GM12878 (cell line): ENCODE measurements at regions not wholly inside any gene's neighbourhood (a gene's known extent, or its start where the extent isn't known, plus 50 kb on each side); places are given as distances from the start of the nearest gene placed in this dataset.

Experiments used
- ATAC-seq: fragments of 200-7000 bp; cut with Tn5 transposase; 3 replicates; pipeline ENCODE4 v1.9.1; 2020; ENCODE audit warnings: mild to moderate bottlenecking, moderate library complexity
- BruUV-seq: library from RNA; stranded (reverse); fragments of 400-500 nt; replicated peaks from 2 replicates; lab custom pipeline; 2021; lab: Mats Ljungman, UMichigan
- CTCF ChIA-PET: fragments of 300-600 bp; sonication (Branson Sonifier 250); formaldehyde crosslinking; extraction: SDS; loops from one replicate; lab custom pipeline; 2021; ENCODE audit warnings: inconsistent platforms; lab: Yijun Ruan, JAX
- POLR2A ChIA-PET: fragments of 350-600 bp; formaldehyde crosslinking; extraction: SDS; loops from one replicate; lab custom pipeline; 2021; ENCODE audit warnings: inconsistent platforms; lab: Charles Lee
- RAD21 ChIA-PET: fragments of 300-600 bp; sonication (Branson Sonifier 250); formaldehyde crosslinking; loops from one replicate; lab custom pipeline; 2023; ENCODE audit warnings: antibody characterized with exemption; ENCODE audit not compliant: unreplicated experiment; lab: Charles Lee
- SMC1A ChIA-PET: fragments of 300-600 bp; sonication (Branson Sonifier 250); formaldehyde crosslinking; loops from one replicate; lab custom pipeline; 2023; ENCODE audit not compliant: unreplicated experiment, uncharacterized antibody; lab: Charles Lee
- DNase-seq: peaks from one replicate; pipeline ENCODE4 v3.0.0-alpha.2; 2011; ENCODE audit warnings: low read depth, low spot score
- FAIRE-seq: peaks from 3 replicates; lab custom pipeline; 2011; peaks lifted over from hg19 to GRCh38; lab: Jason Lieb, UNC
- H2AFZ ChIP-seq: 2 replicates; pipeline ENCODE4 v1.6.0; 2011; ENCODE audit warnings: low read depth, low read length, control low read depth; ENCODE audit not compliant: control insufficient read depth
- H3K27ac ChIP-seq: 2 replicates; pipeline ENCODE4 v1.5.1; 2011; ENCODE audit warnings: control low read depth; ENCODE audit not compliant: control insufficient read depth, insufficient read depth
- H3K27me3 ChIP-seq, 2 experiments: replicated peaks in 1 of 2; 2 replicates each; pipeline versions ENCODE4 v1.6.0 to v1.6.1; 2011; ENCODE audit warnings: low read length in 1 of 2; ENCODE audit not compliant: control insufficient read depth in 2 of 2, insufficient read depth in 2 of 2
- H3K36me3 ChIP-seq, 2 experiments: 2 replicates each; pipeline ENCODE4 v1.5.1; 2011; ENCODE audit warnings: low read length in 1 of 2; ENCODE audit not compliant: control insufficient read depth in 2 of 2, insufficient read depth in 2 of 2
- H3K4me1 ChIP-seq: 2 replicates; pipeline ENCODE4 v1.6.1; 2011; ENCODE audit warnings: mild to moderate bottlenecking, low read length, moderate library complexity, mixed read lengths; ENCODE audit not compliant: control insufficient read depth, insufficient read depth
- H3K4me2 ChIP-seq: 2 replicates; pipeline ENCODE4 v1.6.0; 2011; ENCODE audit warnings: control low read depth; ENCODE audit not compliant: control insufficient read depth, insufficient read depth
- H3K4me3 ChIP-seq: fragments of 200-600 bp; sonication (generic); 2 replicates; pipeline ENCODE4 v1.5.1; 2016
- H3K79me2 ChIP-seq: 2 replicates; pipeline ENCODE4 v1.6.0; 2011; ENCODE audit warnings: low read length; ENCODE audit not compliant: control insufficient read depth, insufficient read depth
- H3K9ac ChIP-seq: 2 replicates; pipeline ENCODE4 v1.8.0; 2011; ENCODE audit warnings: low read length, control low read depth, mixed read lengths; ENCODE audit not compliant: control insufficient read depth, insufficient read depth
- H3K9me3 ChIP-seq: replicated peaks from 3 replicates; pipeline ENCODE4 v1.5.1; 2011; ENCODE audit warnings: mild to moderate bottlenecking, low read length; ENCODE audit not compliant: control insufficient read depth, insufficient read depth
- H4K20me1 ChIP-seq: 2 replicates; pipeline ENCODE4 v1.6.0; 2011; ENCODE audit not compliant: control insufficient read depth, insufficient read depth
- JUNB ChIP-seq: IDR thresholded peaks from 2 replicates; pipeline ENCODE4 v1.6.1; 2016; ENCODE audit warnings: antibody characterized with exemption, mild to moderate bottlenecking
- WGBS: methylation state at CpG from one replicate; pipeline ENCODE4 v1.1.6; 2016; ENCODE audit warnings: low lambda C conversion rate; ENCODE audit not compliant: insufficient replicate concordance, insufficient coverage; ENCODE audit errors: missing lambda C conversion rate; 5-methylcytosine and 5-hydroxymethylcytosine counted together
- in situ Hi-C: fragments of 300-500 bp; cut with MboI; formaldehyde crosslinking; loops from 9 replicates; pipeline ENCODE4 v1.14.3; 2018; ENCODE audit warnings: mixed read lengths
- intact Hi-C: fragments of 100-400 bp; cut with micrococcal nuclease; formaldehyde crosslinking; loops from one replicate; pipeline ENCODE4 v1.14.2; 2022; ENCODE audit not compliant: unreplicated experiment
- TF ChIP-seq, protein P1 (sequence below): IDR thresholded peaks from 2 replicates; pipeline ENCODE4 v1.6.1; 2012; ENCODE audit warnings: low read depth, low read length, improper control_type of control experiment
- TF ChIP-seq, protein P2 (sequence below): fragments of 450-650 bp; formaldehyde crosslinking; IDR thresholded peaks from 2 replicates; pipeline ENCODE4 v1.5.0; 2022; ENCODE audit warnings: mild to moderate bottlenecking, missing genetic modification characterization

DNA sequence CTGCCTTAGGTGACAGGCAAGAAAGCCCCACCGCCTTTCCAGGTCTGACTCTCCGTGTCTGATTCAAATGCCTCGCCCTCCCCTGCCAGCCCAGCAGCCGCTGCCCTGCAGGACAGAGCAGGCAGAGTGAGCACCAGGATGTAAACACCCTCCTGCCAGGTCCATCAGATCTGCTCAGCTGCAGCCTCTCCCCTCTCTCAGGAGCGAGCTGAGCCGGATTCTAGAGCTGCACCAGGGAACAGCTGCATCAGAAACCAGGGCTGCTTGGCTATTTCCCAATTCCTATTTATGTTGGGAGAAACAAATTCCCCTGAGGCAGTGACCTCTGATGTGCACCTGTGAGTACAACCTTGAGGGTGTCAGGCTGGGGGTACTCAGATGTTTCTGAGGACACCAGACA, 121.5 kb upstream of the ZMIZ1 start:
- no peak for ATAC-seq
- in situ Hi-C loops (no loop called here), intact Hi-C loops (no loop called here)
- H3K9ac ChIP-seq = no peak overlapping the region
- H3K4me2 ChIP-seq = no peak overlapping the region
- no peaks in the 10 kb centered on the region; the same call in 2 of the 3 replicates for H3K9me3 ChIP-seq
- BruUV-seq = no TSS peak
- H4K20me1 ChIP-seq = no peaks in the 10 kb centered on the region; the same call in 1 of the 2 replicates
- ChIA-PET RAD21 (no interaction called here), CTCF (no interaction called here), SMC1A (no interaction called here), POLR2A (no interaction called here)
- no peaks in the 10 kb centered on the region for H3K79me2 ChIP-seq
- FAIRE-seq = no peak
- H3K4me3 ChIP-seq = no peak overlapping the region
- 21% methylated on average over 6 of the region's 6 CpGs for WGBS
- H3K27me3 ChIP-seq = no peaks in the 10 kb centered on the region; a peak in 1 of 4 replicates
- TF ChIP-seq JUNB = no peak
- TF ChIP-seq, protein P1, sequence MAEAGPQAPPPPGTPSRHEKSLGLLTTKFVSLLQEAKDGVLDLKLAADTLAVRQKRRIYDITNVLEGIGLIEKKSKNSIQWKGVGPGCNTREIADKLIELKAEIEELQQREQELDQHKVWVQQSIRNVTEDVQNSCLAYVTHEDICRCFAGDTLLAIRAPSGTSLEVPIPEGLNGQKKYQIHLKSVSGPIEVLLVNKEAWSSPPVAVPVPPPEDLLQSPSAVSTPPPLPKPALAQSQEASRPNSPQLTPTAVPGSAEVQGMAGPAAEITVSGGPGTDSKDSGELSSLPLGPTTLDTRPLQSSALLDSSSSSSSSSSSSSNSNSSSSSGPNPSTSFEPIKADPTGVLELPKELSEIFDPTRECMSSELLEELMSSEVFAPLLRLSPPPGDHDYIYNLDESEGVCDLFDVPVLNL = no peak
- TF ChIP-seq, protein P2, sequence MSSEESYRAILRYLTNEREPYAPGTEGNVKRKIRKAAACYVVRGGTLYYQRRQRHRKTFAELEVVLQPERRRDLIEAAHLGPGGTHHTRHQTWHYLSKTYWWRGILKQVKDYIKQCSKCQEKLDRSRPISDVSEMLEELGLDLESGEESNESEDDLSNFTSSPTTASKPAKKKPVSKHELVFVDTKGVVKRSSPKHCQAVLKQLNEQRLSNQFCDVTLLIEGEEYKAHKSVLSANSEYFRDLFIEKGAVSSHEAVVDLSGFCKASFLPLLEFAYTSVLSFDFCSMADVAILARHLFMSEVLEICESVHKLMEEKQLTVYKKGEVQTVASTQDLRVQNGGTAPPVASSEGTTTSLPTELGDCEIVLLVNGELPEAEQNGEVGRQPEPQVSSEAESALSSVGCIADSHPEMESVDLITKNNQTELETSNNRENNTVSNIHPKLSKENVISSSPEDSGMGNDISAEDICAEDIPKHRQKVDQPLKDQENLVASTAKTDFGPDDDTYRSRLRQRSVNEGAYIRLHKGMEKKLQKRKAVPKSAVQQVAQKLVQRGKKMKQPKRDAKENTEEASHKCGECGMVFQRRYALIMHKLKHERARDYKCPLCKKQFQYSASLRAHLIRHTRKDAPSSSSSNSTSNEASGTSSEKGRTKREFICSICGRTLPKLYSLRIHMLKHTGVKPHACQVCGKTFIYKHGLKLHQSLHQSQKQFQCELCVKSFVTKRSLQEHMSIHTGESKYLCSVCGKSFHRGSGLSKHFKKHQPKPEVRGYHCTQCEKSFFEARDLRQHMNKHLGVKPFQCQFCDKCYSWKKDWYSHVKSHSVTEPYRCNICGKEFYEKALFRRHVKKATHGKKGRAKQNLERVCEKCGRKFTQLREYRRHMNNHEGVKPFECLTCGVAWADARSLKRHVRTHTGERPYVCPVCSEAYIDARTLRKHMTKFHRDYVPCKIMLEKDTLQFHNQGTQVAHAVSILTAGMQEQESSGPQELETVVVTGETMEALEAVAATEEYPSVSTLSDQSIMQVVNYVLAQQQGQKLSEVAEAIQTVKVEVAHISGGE = no peak
- no peaks in the 10 kb centered on the region for H3K4me1 ChIP-seq
- DNase-seq = no peak
- no peaks in the 10 kb centered on the region for H3K36me3 ChIP-seq
- H2AFZ ChIP-seq = no peak overlapping the region
- no peak overlapping the region for H3K27ac ChIP-seq
